Liver (tissue), 8 donors: ENCODE measurements at regions not wholly inside any gene's neighbourhood (a gene's known extent, or its start where the extent isn't known, plus 50 kb on each side); places are given as distances from the start of the nearest gene placed in this dataset.

ENCODE experiments used
- DNase-seq: peaks from one replicate; pipeline ENCODE4 v3.0.0-alpha.2; 2017; ENCODE audit warnings: low spot score
- H3K27ac ChIP-seq, 2 donors: one replicate each; pipeline ENCODE4 v1.7.0; 2013; ENCODE audit warnings: inconsistent platforms in 2 of 2, low read length in 2 of 2, control low read depth in 1 of 2, low read depth in 1 of 2, mild to moderate bottlenecking in 1 of 2
- H3K27me3 ChIP-seq, 4 donors: one replicate each; pipeline versions ENCODE4 v1.6.1 to v1.7.0; 2013; ENCODE audit warnings: low read length in 3 of 4, inconsistent platforms in 1 of 4, mild to moderate bottlenecking in 1 of 4, moderate library complexity in 1 of 4; ENCODE audit not compliant: control insufficient read depth in 4 of 4, insufficient read depth in 4 of 4
- H3K36me3 ChIP-seq, 4 donors: one replicate each; pipeline versions ENCODE4 v1.6.1 to v1.7.0; 2013; ENCODE audit warnings: low read length in 3 of 4, mild to moderate bottlenecking in 3 of 4, low read depth in 1 of 4, moderate library complexity in 1 of 4; ENCODE audit not compliant: control insufficient read depth in 4 of 4, insufficient read depth in 3 of 4
- H3K4me1 ChIP-seq, 4 donors: one replicate each; pipeline versions ENCODE4 v1.6.1 to v1.7.0; 2013; ENCODE audit warnings: low read length in 3 of 4, mild to moderate bottlenecking in 3 of 4, moderate library complexity in 1 of 4; ENCODE audit not compliant: control insufficient read depth in 4 of 4, insufficient read depth in 4 of 4
- H3K4me3 ChIP-seq, 3 donors: one replicate each; pipeline versions ENCODE4 v1.6.1 to v1.7.0; 2013; ENCODE audit warnings: low read length in 3 of 3, control low read depth in 1 of 3, low read depth in 1 of 3, mild to moderate bottlenecking in 1 of 3
- H3K9ac ChIP-seq, 2 donors: one replicate each; pipeline ENCODE4 v1.7.0; 2013; ENCODE audit warnings: low read length in 2 of 2, mild to moderate bottlenecking in 2 of 2, moderate library complexity in 2 of 2, control low read depth in 1 of 2, low read depth in 1 of 2
- H3K9me3 ChIP-seq, 4 donors: one replicate each; pipeline versions ENCODE4 v1.6.1 to v1.7.0; 2013; ENCODE audit warnings: low read length in 3 of 4; ENCODE audit not compliant: control insufficient read depth in 4 of 4
- ATF3 ChIP-seq: IDR thresholded peaks from 2 replicates; pipeline ENCODE4 v1.6.1; 2016; ENCODE audit warnings: antibody characterized with exemption
- CTCF ChIP-seq: fragments of 150-350 bp; IDR thresholded peaks from 2 replicates; pipeline ENCODE4 v1.5.1; 2017; ENCODE audit warnings: improper control_type of control experiment, low read depth, low read length; ENCODE audit not compliant: missing input control
- EGR1 ChIP-seq, 2 donors: IDR thresholded peaks; 2 replicates each; pipeline ENCODE4 v1.6.1; 2016 to 2018; ENCODE audit warnings: antibody characterized with exemption in 2 of 2, low read depth in 2 of 2
- FOXA1 ChIP-seq: IDR thresholded peaks from 2 replicates; pipeline ENCODE4 v1.6.1; 2016; ENCODE audit warnings: antibody characterized with exemption
- FOXA2 ChIP-seq: IDR thresholded peaks from 2 replicates; pipeline ENCODE4 v1.6.1; 2016; ENCODE audit warnings: antibody characterized with exemption
- GABPA ChIP-seq, 2 donors: IDR thresholded peaks in 1 of 2; conservative IDR thresholded peaks in 1 of 2; 2 replicates each; pipeline ENCODE4 v1.6.1; 2016; ENCODE audit warnings: antibody characterized with exemption in 2 of 2, mild to moderate bottlenecking in 1 of 2, moderate library complexity in 1 of 2
- HNF4G ChIP-seq: IDR thresholded peaks from 2 replicates; pipeline ENCODE4 v1.6.1; 2016; ENCODE audit warnings: antibody characterized with exemption
- MAX ChIP-seq: IDR thresholded peaks from 2 replicates; pipeline ENCODE4 v1.6.1; 2016; ENCODE audit warnings: antibody characterized with exemption
- NR2F2 ChIP-seq: IDR thresholded peaks from 2 replicates; pipeline ENCODE4 v1.6.1; 2016; ENCODE audit warnings: antibody characterized with exemption
- RAD21 ChIP-seq, 2 donors: IDR thresholded peaks; 2 replicates each; pipeline ENCODE4 v1.6.1; 2016; ENCODE audit warnings: antibody characterized with exemption in 2 of 2, mild to moderate bottlenecking in 2 of 2
- REST ChIP-seq: IDR thresholded peaks from 2 replicates; pipeline ENCODE4 v1.6.1; 2016; ENCODE audit warnings: antibody characterized with exemption, mild to moderate bottlenecking
- RXRA ChIP-seq, 2 donors: IDR thresholded peaks; 2 replicates each; pipeline ENCODE4 v1.6.1; 2017 to 2018; ENCODE audit warnings: antibody characterized with exemption in 2 of 2, mild to moderate bottlenecking in 1 of 2
- SP1 ChIP-seq: IDR thresholded peaks from 2 replicates; pipeline ENCODE4 v1.6.1; 2018; ENCODE audit warnings: antibody characterized with exemption, mild to moderate bottlenecking
- TAF1 ChIP-seq: conservative IDR thresholded peaks from 2 replicates; pipeline ENCODE4 v1.6.1; 2016; ENCODE audit warnings: antibody characterized with exemption, mild to moderate bottlenecking
- YY1 ChIP-seq: IDR thresholded peaks from 2 replicates; pipeline ENCODE4 v1.6.1; 2016; ENCODE audit warnings: antibody characterized with exemption, mild to moderate bottlenecking
- ZBTB33 ChIP-seq: IDR thresholded peaks from 2 replicates; pipeline ENCODE4 v1.6.1; 2016; ENCODE audit warnings: antibody characterized with exemption
- WGBS: extraction: QIAGEN DNeasy Blood & Tissue Kit; methylation state at CpG from one replicate; pipeline ENCODE4 v1.1.7; 2013; 5-methylcytosine and 5-hydroxymethylcytosine counted together
- donor health status: healthy.
- donor health status: healthy.
- donor health status: healthy.
- donor health status: healthy.
- donor health status: healthy.

GRCh38 chr22:44401783-44402110, 89.0 kb upstream of the SHISAL1 start:
- Histone ChIP-seq H3K27ac (no peak overlapping the region), H3K4me1 (no peaks in the 10 kb centered on the region)
- no peak for DNase-seq

More at GRCh38 chr22:44401783-44402110, 89.0 kb upstream of the SHISAL1 start:
- H3K9me3 ChIP-seq: no peaks in the 10 kb centered on the region
- no peaks in the 10 kb centered on the region for H3K27me3 ChIP-seq
- no peak overlapping the region for H3K4me3 ChIP-seq
- TF ChIP-seq HNF4G: no peak
- no peak for TF ChIP-seq FOXA2
- TF ChIP-seq RAD21 (IDR thresholded peaks at IDR 0.05): no peak
- TF ChIP-seq MAX: no peak
- TF ChIP-seq RXRA (IDR thresholded peaks at IDR 0.05): no peak
- no peak for TF ChIP-seq CTCF
- no peak for TF ChIP-seq TAF1
- TF ChIP-seq FOXA1: no peak
- TF ChIP-seq YY1: no peak
- TF ChIP-seq ZBTB33: no peak
- no peak for TF ChIP-seq GABPA (IDR thresholded peaks at IDR 0.05 in 1 of 2, conservative IDR thresholded peaks at IDR 0.05 in 1 of 2)
- no peak for TF ChIP-seq EGR1 (IDR thresholded peaks at IDR 0.05; ENCODE audit: low read depth in 2 of 2)
- TF ChIP-seq REST: no peak
- TF ChIP-seq ATF3: no peak
- TF ChIP-seq SP1: no peak
- no peak for TF ChIP-seq NR2F2
- no peak overlapping the region for H3K9ac ChIP-seq
- 71% methylated on average over 9 of the region's 9 CpGs for WGBS
- no peaks in the 10 kb centered on the region for H3K36me3 ChIP-seq
